GM06990 (cell line): ENCODE measurements at regions not wholly inside any gene's neighbourhood (a gene's known extent, or its start where the extent isn't known, plus 50 kb on each side); places are given as distances from the start of the nearest gene placed in this dataset.
A peak's percentile ranks its signal among the peaks of the same experiment; 100 is the strongest.

Source experiments
- DNase-seq: peaks from one replicate; pipeline ENCODE4 v3.0.0-alpha.2; 2011; ENCODE audit not compliant: insufficient read length; ENCODE audit errors: extremely low read depth
- H3K27me3 ChIP-seq: replicated peaks from 2 replicates; pipeline ENCODE4 v1.6.0; 2011; ENCODE audit warnings: low read length; ENCODE audit not compliant: control insufficient read depth, insufficient read depth
- H3K36me3 ChIP-seq: 2 replicates; pipeline ENCODE4 v1.5.1; 2011; ENCODE audit warnings: low read length; ENCODE audit not compliant: control insufficient read depth, insufficient read depth
- H3K4me3 ChIP-seq: replicated peaks from 2 replicates; pipeline ENCODE4 v1.5.1; 2011; ENCODE audit warnings: low read depth, mild to moderate bottlenecking, control low read depth, low read length
- TF ChIP-seq, protein P1 (sequence below): IDR thresholded peaks from 2 replicates; pipeline ENCODE4 v1.5.1; 2011; ENCODE audit warnings: low read length, control low read depth, mild to moderate bottlenecking, inconsistent platforms; ENCODE audit not compliant: insufficient read depth, poor library complexity, severe bottlenecking

DNA sequence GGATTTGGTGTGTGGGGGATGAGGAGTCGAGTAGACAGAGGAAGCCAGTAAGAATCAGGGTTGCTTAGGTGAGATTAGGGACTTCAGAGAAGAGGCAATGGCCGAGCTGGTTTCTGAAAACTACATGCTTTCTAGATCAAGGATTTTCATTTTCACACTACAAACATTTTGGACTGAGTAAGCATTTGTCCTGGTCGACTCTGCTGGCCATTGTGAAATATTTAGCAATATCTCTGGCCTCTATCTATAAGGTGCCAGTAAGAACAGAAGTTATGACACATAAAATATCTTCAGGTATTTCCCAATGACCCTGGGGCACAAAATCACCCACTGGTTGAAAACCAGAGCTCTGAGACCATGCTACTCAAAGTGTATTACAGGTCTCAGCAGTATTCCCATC lies 1275.1 kb upstream of the CDH8 start:
- no peak for DNase-seq
- TF ChIP-seq, protein P1, sequence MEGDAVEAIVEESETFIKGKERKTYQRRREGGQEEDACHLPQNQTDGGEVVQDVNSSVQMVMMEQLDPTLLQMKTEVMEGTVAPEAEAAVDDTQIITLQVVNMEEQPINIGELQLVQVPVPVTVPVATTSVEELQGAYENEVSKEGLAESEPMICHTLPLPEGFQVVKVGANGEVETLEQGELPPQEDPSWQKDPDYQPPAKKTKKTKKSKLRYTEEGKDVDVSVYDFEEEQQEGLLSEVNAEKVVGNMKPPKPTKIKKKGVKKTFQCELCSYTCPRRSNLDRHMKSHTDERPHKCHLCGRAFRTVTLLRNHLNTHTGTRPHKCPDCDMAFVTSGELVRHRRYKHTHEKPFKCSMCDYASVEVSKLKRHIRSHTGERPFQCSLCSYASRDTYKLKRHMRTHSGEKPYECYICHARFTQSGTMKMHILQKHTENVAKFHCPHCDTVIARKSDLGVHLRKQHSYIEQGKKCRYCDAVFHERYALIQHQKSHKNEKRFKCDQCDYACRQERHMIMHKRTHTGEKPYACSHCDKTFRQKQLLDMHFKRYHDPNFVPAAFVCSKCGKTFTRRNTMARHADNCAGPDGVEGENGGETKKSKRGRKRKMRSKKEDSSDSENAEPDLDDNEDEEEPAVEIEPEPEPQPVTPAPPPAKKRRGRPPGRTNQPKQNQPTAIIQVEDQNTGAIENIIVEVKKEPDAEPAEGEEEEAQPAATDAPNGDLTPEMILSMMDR, result no peak
- no peak overlapping the region for H3K4me3 ChIP-seq

DNA sequence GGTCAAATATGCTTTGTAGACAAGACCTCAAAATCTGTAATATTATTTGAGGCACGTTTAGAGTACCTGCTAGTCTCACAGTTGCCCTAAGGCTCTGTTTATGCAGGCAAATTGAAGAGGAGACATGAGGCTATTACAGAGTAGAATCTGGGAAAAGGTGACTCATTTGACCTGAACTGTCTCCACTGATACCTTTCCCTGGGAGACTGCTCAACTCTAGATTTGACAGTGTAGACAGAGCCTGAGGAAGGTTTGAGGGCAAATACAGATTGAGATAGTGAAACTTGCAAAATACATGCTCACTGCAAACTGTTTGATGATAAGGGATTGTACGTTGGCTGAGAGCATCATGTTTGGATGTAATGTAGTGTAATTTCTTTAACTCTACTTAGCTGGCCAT lies 1266.6 kb upstream of the CDH8 start:
- TF ChIP-seq, protein P1, result no peak
- Histone ChIP-seq H3K27me3 (no peaks in the 10 kb centered on the region), H3K36me3 (no peaks in the 10 kb centered on the region), H3K4me3 (no peak overlapping the region)
- no peak for DNase-seq

More for the DNA sequence above, 1275.1 kb upstream of the CDH8 start:
- Histone ChIP-seq H3K27me3 (no peaks in the 10 kb centered on the region), H3K36me3 (no peaks in the 10 kb centered on the region)

DNA sequence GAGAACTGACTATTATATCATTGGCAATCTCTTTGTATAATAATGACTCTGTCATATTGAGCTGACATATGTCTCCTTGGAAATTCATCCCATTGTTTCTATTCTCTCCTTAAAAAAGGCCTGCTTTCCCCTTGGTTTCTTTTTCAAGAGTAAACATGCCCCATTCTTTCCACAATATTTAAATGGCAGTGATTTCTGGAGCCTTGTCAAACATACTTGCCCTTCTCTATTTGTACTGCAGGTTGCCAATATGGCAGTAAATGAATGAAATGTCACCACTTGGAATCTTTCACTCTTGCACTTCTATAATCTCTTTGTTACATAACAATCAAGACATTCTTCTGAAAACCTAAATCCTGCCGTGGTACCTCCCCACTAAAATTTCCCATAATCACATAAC lies 1265.1 kb upstream of the CDH8 start:
- H3K36me3 ChIP-seq, result no peaks in the 10 kb centered on the region
- no peak overlapping the region for H3K4me3 ChIP-seq
- TF ChIP-seq, protein P1, result no peak
- H3K27me3 ChIP-seq, result no peaks in the 10 kb centered on the region
- DNase-seq, result no peak

DNA sequence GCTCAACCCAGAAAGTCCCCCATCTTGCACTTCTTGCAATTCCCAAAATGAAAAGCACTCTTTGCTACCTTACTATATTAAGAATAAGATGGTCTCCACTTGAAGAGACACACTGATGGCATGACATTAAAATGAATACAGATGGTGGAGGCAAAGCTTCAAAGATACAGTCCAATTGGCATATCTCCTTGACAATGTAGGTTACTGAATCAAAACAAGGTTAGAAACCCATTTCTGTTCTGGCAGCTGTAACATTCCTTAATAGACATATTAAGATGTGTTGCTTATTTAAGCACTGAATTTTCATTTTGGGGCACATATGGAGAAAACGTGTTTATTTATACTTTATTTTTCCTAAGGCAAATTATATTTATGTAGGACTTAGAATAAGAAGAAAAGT lies 1262.8 kb upstream of the CDH8 start:
- DNase-seq, result no peak
- Histone ChIP-seq H3K4me3 (no peak overlapping the region), H3K36me3 (no peaks in the 10 kb centered on the region), H3K27me3 (no peaks in the 10 kb centered on the region)
- TF ChIP-seq, protein P1, result no peak

DNA sequence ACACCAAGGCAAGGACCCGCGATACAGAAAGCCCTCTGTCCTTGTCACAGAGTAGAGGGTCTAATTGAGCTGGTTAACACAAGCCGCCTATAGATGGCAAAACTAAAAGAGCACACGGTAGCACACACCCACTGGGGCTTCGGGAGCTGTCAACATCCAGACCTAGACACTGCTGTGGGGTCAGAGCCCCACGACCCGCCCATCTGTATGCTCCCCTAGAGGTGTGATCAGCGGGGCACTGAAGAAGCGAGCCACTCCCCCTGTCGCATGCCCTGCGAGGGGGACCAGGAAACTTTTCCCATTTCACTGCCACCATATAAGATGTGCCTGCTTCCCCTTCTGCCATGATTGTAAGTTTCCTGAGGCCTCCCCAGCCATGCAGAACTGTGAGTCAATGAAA lies 1255.8 kb upstream of the CDH8 start:
- TF ChIP-seq, protein P1, result no peak

DNA sequence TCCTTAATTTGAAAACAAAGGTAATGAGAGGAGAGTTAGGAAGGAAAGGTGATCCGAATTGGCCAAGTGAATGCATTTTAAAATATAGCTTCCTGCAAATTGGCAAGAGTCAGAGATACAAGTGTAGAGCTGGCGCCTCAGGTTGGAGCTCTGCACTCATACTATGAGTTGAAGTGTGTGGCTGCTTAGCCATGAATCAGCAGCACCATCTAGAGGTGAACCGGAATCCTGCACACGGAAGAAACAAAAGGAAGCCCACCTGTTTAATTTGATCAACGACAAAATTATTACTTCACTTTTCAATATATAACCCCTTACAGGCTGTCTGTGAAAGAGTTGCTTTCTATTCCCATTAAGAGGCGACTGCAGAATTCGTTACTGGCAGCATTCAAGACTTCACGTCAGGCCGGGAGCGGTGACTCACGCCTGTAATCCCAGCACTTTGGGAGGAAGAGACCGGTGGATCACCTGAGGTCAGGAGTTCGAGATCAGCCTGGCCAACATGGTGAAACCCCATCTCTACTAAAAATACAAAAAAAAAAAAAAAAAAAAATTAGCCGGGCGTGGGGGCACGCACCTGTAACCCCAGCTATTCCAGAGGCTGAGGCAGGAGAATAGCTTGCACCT lies 1253.7 kb upstream of the CDH8 start:
- TF ChIP-seq, protein P1, result peak; percentile 56
- no peak overlapping the region for H3K4me3 ChIP-seq
- no peaks in the 10 kb centered on the region for H3K27me3 ChIP-seq
- no peak for DNase-seq
- H3K36me3 ChIP-seq, result no peaks in the 10 kb centered on the region

More for the DNA sequence above, 1255.8 kb upstream of the CDH8 start:
- Histone ChIP-seq H3K4me3 (no peak overlapping the region), H3K36me3 (no peaks in the 10 kb centered on the region), H3K27me3 (no peaks in the 10 kb centered on the region)
- no peak for DNase-seq
